DMS153 treated with DMSO at 0.1 percent for 48 hours (cell line): ENCODE measurements at regions not wholly inside any gene's neighbourhood (a gene's known extent, or its start where the extent isn't known, plus 50 kb on each side); places are given as distances from the start of the nearest gene placed in this dataset.
"Not testable (repeated sequence)": the region's sequence is repeated elsewhere in the genome, so short reads cannot be mapped to it uniquely, and the experiment has no call there.

Source experiments
- DNase-seq: peaks from one replicate; lab custom pipeline; 2025; ENCODE audit not compliant: unreplicated experiment; lab: John Stamatoyannopoulos, UW

- DNase-seq = no peak
These were observed 68.0 kb downstream of the CBLN4 start for GRCh38 chr20:55937283-55937682.

- DNase-seq = no peak
These were observed 69.1 kb downstream of the CBLN4 start for GRCh38 chr20:55936209-55936595.

GRCh38 chr20:55935448-55936208 lies 69.7 kb downstream of the CBLN4 start:
- no peak for DNase-seq

GRCh38 chr20:55934146-55934545 lies 71.2 kb downstream of the CBLN4 start:
- no peak for DNase-seq

- not testable (repeated sequence) for DNase-seq
These were observed 74.4 kb downstream of the CBLN4 start for GRCh38 chr20:55930876-55931275.

- no peak for DNase-seq
These were observed 77.1 kb downstream of the CBLN4 start for GRCh38 chr20:55928266-55928665.

- DNase-seq = no peak
These were observed 85.4 kb downstream of the CBLN4 start for GRCh38 chr20:55919956-55920355.

GRCh38 chr20:55919319-55919718 lies 86.0 kb downstream of the CBLN4 start:
- no peak for DNase-seq

- DNase-seq = no peak
These were observed 86.8 kb downstream of the CBLN4 start for GRCh38 chr20:55918471-55918870.

GRCh38 chr20:55893031-55893430 lies 112.3 kb downstream of the CBLN4 start:
- no peak for DNase-seq

GRCh38 chr20:55888685-55889084 lies 116.6 kb downstream of the CBLN4 start:
- DNase-seq = peak; percentile 23

- DNase-seq = no peak
These were observed 122.4 kb downstream of the CBLN4 start for GRCh38 chr20:55882910-55883309.

- DNase-seq = no peak
These were observed 123.0 kb downstream of the CBLN4 start for GRCh38 chr20:55882286-55882685.

GRCh38 chr20:55881204-55881603 lies 124.1 kb downstream of the CBLN4 start:
- no peak for DNase-seq

GRCh38 chr20:55880361-55880760 lies 125.0 kb downstream of the CBLN4 start:
- DNase-seq = no peak

GRCh38 chr20:55855052-55855451 lies 150.3 kb downstream of the CBLN4 start:
- no peak for DNase-seq

GRCh38 chr20:55830121-55830827 lies 175.0 kb downstream of the CBLN4 start:
- DNase-seq = no peak

- no peak for DNase-seq
These were observed 200.2 kb downstream of the CBLN4 start for GRCh38 chr20:55805138-55805537.

GRCh38 chr20:55800552-55801245 lies 204.6 kb downstream of the CBLN4 start:
- no peak for DNase-seq

- DNase-seq = no peak
These were observed 211.3 kb downstream of the CBLN4 start for GRCh38 chr20:55793986-55794385.

- DNase-seq = no peak
These were observed 213.3 kb downstream of the CBLN4 start for GRCh38 chr20:55792049-55792448.

- DNase-seq = no peak
These were observed 215.1 kb downstream of the CBLN4 start for GRCh38 chr20:55790178-55790577.
